K562 (cell line): ENCODE measurements at regions not wholly inside any gene's neighbourhood (a gene's known extent, or its start where the extent isn't known, plus 50 kb on each side); places are given as distances from the start of the nearest gene placed in this dataset.

ENCODE experiments used
- ATAC-seq: fragments of 200-7000 bp; cut with Tn5 transposase; 3 replicates; pipeline ENCODE4 v1.9.1; 2020; ENCODE audit warnings: moderate library complexity
- BruUV-seq: library from RNA; stranded (reverse); fragments of 400-500 nt; replicated peaks from 2 replicates; lab custom pipeline; 2021; lab: Mats Ljungman, UMichigan
- CTCF ChIA-PET: fragments of 300-600 bp; formaldehyde crosslinking; extraction: SDS; loops from one replicate; lab custom pipeline; 2021; ENCODE audit warnings: low intra/inter-chr PET ratio; lab: Yijun Ruan, JAX
- POLR2A ChIA-PET: fragments of 300-600, 350-650 bp; sonication (Branson Sonifier 250); formaldehyde crosslinking; extraction: SDS; loops from one replicate; lab custom pipeline; 2021; ENCODE audit warnings: antibody characterized with exemption, inconsistent platforms; lab: Yijun Ruan, JAX
- DNase-seq, 4 experiments: peaks; one replicate each; pipeline versions ENCODE4 v3.0.0 to v3.0.0-alpha.2; 2011 to 2018; ENCODE audit warnings: low spot score in 3 of 4, mixed read lengths in 3 of 4; ENCODE audit errors: extremely low read depth in 1 of 4
- FAIRE-seq: peaks from 2 replicates; lab custom pipeline; 2011; peaks lifted over from hg19 to GRCh38; lab: Jason Lieb, UNC
- H2AFZ ChIP-seq: 2 replicates; pipeline ENCODE4 v1.6.0; 2011; ENCODE audit warnings: low read depth, low read length, control low read depth, inconsistent platforms
- H3K27ac ChIP-seq: fragments of 200-600 bp; 3 replicates; pipeline ENCODE4 v1.8.0; 2011; ENCODE audit warnings: low read depth, mild to moderate bottlenecking, control low read depth, inconsistent platforms, low read length, moderate library complexity, mixed read lengths; ENCODE audit errors: extremely low read depth
- H3K27me3 ChIP-seq, 2 experiments: fragments of 300-600 bp in 1 of 2; 2 replicates in 1 of 2; 3 replicates in 1 of 2; pipeline versions ENCODE4 v1.6.0 to v1.8.0; 2011; ENCODE audit warnings: inconsistent platforms in 2 of 2, low read length in 2 of 2, mild to moderate bottlenecking in 1 of 2, mixed read lengths in 1 of 2, moderate library complexity in 1 of 2; ENCODE audit not compliant: control insufficient read depth in 2 of 2, insufficient read depth in 2 of 2
- H3K36me3 ChIP-seq: fragments of 300-600 bp; 3 replicates; pipeline ENCODE4 v1.8.0; 2011; ENCODE audit warnings: mild to moderate bottlenecking, low read length, inconsistent platforms; ENCODE audit not compliant: control insufficient read depth, insufficient read depth
- H3K4me1 ChIP-seq, 2 experiments: fragments of 200-600 bp in 1 of 2; replicated peaks in 1 of 2; 2 replicates in 1 of 2; 3 replicates in 1 of 2; pipeline versions ENCODE4 v1.5.1 to v1.8.0; 2011; ENCODE audit warnings: inconsistent platforms in 2 of 2, low read length in 2 of 2, mild to moderate bottlenecking in 1 of 2, mixed read lengths in 1 of 2, moderate library complexity in 1 of 2; ENCODE audit not compliant: control insufficient read depth in 2 of 2, insufficient read depth in 2 of 2
- H3K4me2 ChIP-seq: 2 replicates; pipeline ENCODE4 v1.6.1; 2011; ENCODE audit warnings: low read length, control low read depth, inconsistent platforms, mixed read lengths; ENCODE audit not compliant: insufficient read depth
- H3K4me3 ChIP-seq: fragments of 200-600 bp; sonication (generic), shearing (Covaris generic); 2 replicates; pipeline ENCODE4 v1.5.1; 2016; ENCODE audit warnings: control low read depth, inconsistent platforms
- H3K79me2 ChIP-seq: fragments of 200-600 bp; 3 replicates; pipeline ENCODE4 v1.8.0; 2011; ENCODE audit warnings: low read length, inconsistent platforms; ENCODE audit not compliant: control insufficient read depth, insufficient read depth
- H3K9ac ChIP-seq, 2 experiments: 2 replicates each; pipeline versions ENCODE4 v1.6.0 to v1.6.1; 2011; ENCODE audit warnings: low read depth in 2 of 2, low read length in 2 of 2, control low read depth in 1 of 2, inconsistent platforms in 1 of 2, mild to moderate bottlenecking in 1 of 2, mixed read lengths in 1 of 2; ENCODE audit not compliant: insufficient read depth in 1 of 2
- H3K9me1 ChIP-seq: one replicate; pipeline ENCODE4 v1.6.0; 2011; ENCODE audit warnings: inconsistent platforms, mild to moderate bottlenecking, low read length, moderate library complexity; ENCODE audit not compliant: control insufficient read depth, insufficient read depth
- H3K9me3 ChIP-seq: replicated peaks from 2 replicates; pipeline ENCODE4 v1.5.1; 2011; ENCODE audit warnings: low read depth, low read length, inconsistent platforms; ENCODE audit not compliant: control insufficient read depth, insufficient read depth
- H4K20me1 ChIP-seq: replicated peaks from 2 replicates; pipeline ENCODE4 v1.6.1; 2011; ENCODE audit warnings: low read length, inconsistent platforms, mixed read lengths; ENCODE audit not compliant: control insufficient read depth, insufficient read depth
- CEBPZ ChIP-seq: fragments of 150-350 bp; IDR thresholded peaks from 2 replicates; pipeline ENCODE4 v1.6.1; 2014; ENCODE audit warnings: low read depth, mild to moderate bottlenecking, low read length, borderline replicate concordance
- CHD1 ChIP-seq: fragments of 200-600 bp; sonication (generic); IDR thresholded peaks from one replicate; pipeline ENCODE4 v1.6.1; 2012; ENCODE audit warnings: mild to moderate bottlenecking, moderate library complexity, low read length, inconsistent platforms
- HEY1 ChIP-seq: fragments of 250-450 bp; sonication (Bioruptor Pico); IDR thresholded peaks from 2 replicates; pipeline ENCODE4 v1.5.0; 2020; ENCODE audit warnings: mild to moderate bottlenecking, moderate library complexity, borderline replicate concordance
- NBN ChIP-seq: fragments of 450-650 bp; IDR thresholded peaks from 2 replicates; pipeline ENCODE4 v1.6.1; 2016; ENCODE audit warnings: low read depth, mild to moderate bottlenecking
- NEUROD1 ChIP-seq: fragments of 150-350 bp; IDR thresholded peaks from 2 replicates; pipeline ENCODE4 v1.6.1; 2014; ENCODE audit warnings: borderline replicate concordance, low read length, low read depth; ENCODE audit not compliant: partially characterized antibody
- PHB2 ChIP-seq: fragments of 450-650 bp; IDR thresholded peaks from 2 replicates; pipeline ENCODE4 v1.6.1; 2017; ENCODE audit warnings: low read depth
- RBM14 ChIP-seq: fragments of 200-400 bp; formaldehyde crosslinking; IDR thresholded peaks from 2 replicates; pipeline ENCODE4 v1.6.1; 2018; ENCODE audit warnings: low read depth, mild to moderate bottlenecking, low read length, moderate library complexity, borderline replicate concordance; ENCODE audit not compliant: insufficient read depth
- ZNF512 ChIP-seq: IDR thresholded peaks from 2 replicates; pipeline ENCODE4 v1.6.1; 2016; ENCODE audit warnings: missing genetic modification characterization, missing compliant biosample characterization
- WGBS: fragments of 100-300 bp; shearing (Covaris generic); methylation state at CpG from one replicate; pipeline ENCODE4 v1.1.6; 2016; ENCODE audit warnings: low coverage, mixed read lengths; ENCODE audit not compliant: insufficient coverage; ENCODE audit errors: missing lambda C conversion rate; 5-methylcytosine and 5-hydroxymethylcytosine counted together
- in situ Hi-C: fragments of 300-500 bp; cut with MboI; formaldehyde crosslinking; loops from 4 replicates; pipeline ENCODE4 v1.15.0; 2018; ENCODE audit warnings: inconsistent platforms, mixed read lengths
- intact Hi-C: fragments of 100-400 bp; cut with micrococcal nuclease; formaldehyde crosslinking; loops from 2 replicates; pipeline ENCODE4 v1.14.2; 2022

- H3K9me1 ChIP-seq = no peaks in the 10 kb centered on the region
- H3K4me3 ChIP-seq = no peak overlapping the region
- no peak overlapping the region for H3K9ac ChIP-seq
- TF ChIP-seq NBN (no peak), ZNF512 (tag) (no peak), NEUROD1 (no peak), PHB2 (no peak), CEBPZ (no peak), RBM14 (no peak), HEY1 (CRISPR knock-in tag) (no peak), CHD1 (no peak)
- ChIA-PET CTCF (no interaction called here), POLR2A (no interaction called here)
- H4K20me1 ChIP-seq = no peaks in the 10 kb centered on the region
- no peak for DNase-seq
- no peaks in the 10 kb centered on the region for H3K79me2 ChIP-seq
- no peak for ATAC-seq
- FAIRE-seq = no peak
- no peaks in the 10 kb centered on the region for H3K4me1 ChIP-seq
- H3K27me3 ChIP-seq = peaks cover 16 to 21% of the 10 kb centered on the region in 2 experiments; a peak in 3 of 5 replicates
- intact Hi-C loops = no loop called here
- 0% methylated on average over 2 of the region's 3 CpGs for WGBS
- in situ Hi-C loops = no loop called here
- H3K4me2 ChIP-seq = no peak overlapping the region
- H3K36me3 ChIP-seq = no peaks in the 10 kb centered on the region
- H3K27ac ChIP-seq = no peak overlapping the region
- H2AFZ ChIP-seq = no peak overlapping the region
- H3K9me3 ChIP-seq = no peaks in the 10 kb centered on the region
- BruUV-seq = no TSS peak
These were observed 103.7 kb upstream of the SOX4 start for GRCh38 chr6:21489826-21490225.
